Transverse colon (tissue), 3 donors: ENCODE measurements at regions not wholly inside any gene's neighbourhood (a gene's known extent, or its start where the extent isn't known, plus 50 kb on each side); places are given as distances from the start of the nearest gene placed in this dataset.

ENCODE experiments used
- EP300 ChIP-seq: sonication (generic); formaldehyde crosslinking; IDR thresholded peaks from one replicate; pipeline ENCODE4 v1.6.1; 2017; ENCODE audit warnings: antibody characterized with exemption, low read depth
- TF ChIP-seq, protein P1 (sequence below), 5 experiments: fragments of 200-600 bp in 3 of 5; fragments of 450-650 bp in 2 of 5; sonication (generic) in 3 of 5; IDR thresholded peaks; 1 replicate in 2 of 5; 2 replicates in 3 of 5; pipeline ENCODE4 v1.5.1; 2016 to 2017; ENCODE audit warnings: antibody characterized with exemption in 5 of 5, inconsistent platforms in 3 of 5, mild to moderate bottlenecking in 2 of 5, moderate library complexity in 1 of 5

DNA sequence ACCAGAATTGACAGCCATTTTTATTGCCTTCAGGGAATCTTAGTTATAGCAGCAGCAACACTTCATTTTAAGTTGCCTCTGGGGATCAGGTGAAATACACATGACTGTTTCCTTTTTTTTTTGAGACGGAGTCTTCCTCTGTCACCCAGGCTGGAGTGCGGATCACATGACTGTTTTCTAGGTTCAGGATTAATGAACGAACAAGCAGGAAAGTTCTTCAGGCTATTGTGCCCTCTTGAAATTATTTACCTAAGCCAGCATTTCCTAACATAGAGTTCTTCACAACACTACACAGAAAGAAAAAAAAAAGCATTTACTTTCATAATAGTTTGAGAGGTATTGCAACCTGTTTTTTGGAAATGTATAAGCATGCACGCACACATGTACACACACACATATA lies 2032.8 kb downstream of the PCDH7 start:
- TF ChIP-seq, protein P1, sequence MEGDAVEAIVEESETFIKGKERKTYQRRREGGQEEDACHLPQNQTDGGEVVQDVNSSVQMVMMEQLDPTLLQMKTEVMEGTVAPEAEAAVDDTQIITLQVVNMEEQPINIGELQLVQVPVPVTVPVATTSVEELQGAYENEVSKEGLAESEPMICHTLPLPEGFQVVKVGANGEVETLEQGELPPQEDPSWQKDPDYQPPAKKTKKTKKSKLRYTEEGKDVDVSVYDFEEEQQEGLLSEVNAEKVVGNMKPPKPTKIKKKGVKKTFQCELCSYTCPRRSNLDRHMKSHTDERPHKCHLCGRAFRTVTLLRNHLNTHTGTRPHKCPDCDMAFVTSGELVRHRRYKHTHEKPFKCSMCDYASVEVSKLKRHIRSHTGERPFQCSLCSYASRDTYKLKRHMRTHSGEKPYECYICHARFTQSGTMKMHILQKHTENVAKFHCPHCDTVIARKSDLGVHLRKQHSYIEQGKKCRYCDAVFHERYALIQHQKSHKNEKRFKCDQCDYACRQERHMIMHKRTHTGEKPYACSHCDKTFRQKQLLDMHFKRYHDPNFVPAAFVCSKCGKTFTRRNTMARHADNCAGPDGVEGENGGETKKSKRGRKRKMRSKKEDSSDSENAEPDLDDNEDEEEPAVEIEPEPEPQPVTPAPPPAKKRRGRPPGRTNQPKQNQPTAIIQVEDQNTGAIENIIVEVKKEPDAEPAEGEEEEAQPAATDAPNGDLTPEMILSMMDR (IDR thresholded peaks at IDR 0.05), result no peak
- no peak for TF ChIP-seq EP300
